Nephron progenitor cell (in vitro differentiated cells): ENCODE measurements at regions not wholly inside any gene's neighbourhood (a gene's known extent, or its start where the extent isn't known, plus 50 kb on each side); places are given as distances from the start of the nearest gene placed in this dataset.

Experiments
- DNase-seq: peaks from one replicate; pipeline ENCODE4 v3.0.0; 2021
- H3K27ac Mint-ChIP-seq: 2 replicates; pipeline ENCODE4 v1.8.0; 2021; ENCODE audit warnings: mild to moderate bottlenecking, moderate library complexity, mixed read lengths
- H3K27me3 Mint-ChIP-seq: 2 replicates; pipeline ENCODE4 v1.8.0; 2021; ENCODE audit warnings: mild to moderate bottlenecking, low read depth, mixed read lengths; ENCODE audit not compliant: poor library complexity
- H3K36me3 Mint-ChIP-seq: 2 replicates; pipeline ENCODE4 v1.8.0; 2021; ENCODE audit warnings: low read depth, mixed read lengths
- H3K4me1 Mint-ChIP-seq: 2 replicates; pipeline ENCODE4 v1.8.0; 2021; ENCODE audit warnings: mixed read lengths
- H3K4me3 Mint-ChIP-seq: 2 replicates; pipeline ENCODE4 v1.8.0; 2021; ENCODE audit warnings: mild to moderate bottlenecking, moderate library complexity, mixed read lengths
- H3K9me3 Mint-ChIP-seq: 2 replicates; pipeline ENCODE4 v1.8.0; 2021; ENCODE audit warnings: mild to moderate bottlenecking, moderate library complexity, mixed read lengths
- CTCF ChIP-seq: fragments of 200-600 bp; sonication (generic); IDR thresholded peaks from 2 replicates; pipeline ENCODE4 v1.5.0; 2021; ENCODE audit warnings: antibody characterized with exemption

GRCh38 chr13:33636243-33636642 is 181.7 kb upstream of the RFC3 start:
- peak overlapping the region; percentile 96 for H3K27ac Mint-ChIP-seq

GRCh38 chr13:33636955-33637670 is 180.8 kb upstream of the RFC3 start:
- H3K4me3 Mint-ChIP-seq: no peak overlapping the region
- TF ChIP-seq CTCF: no peak
- H3K4me1 Mint-ChIP-seq: peaks cover 75% of the 10 kb centered on the region
- no peaks in the 10 kb centered on the region for H3K9me3 Mint-ChIP-seq
- H3K36me3 Mint-ChIP-seq: no peaks in the 10 kb centered on the region
- H3K27me3 Mint-ChIP-seq: peaks cover 3% of the 10 kb centered on the region
- DNase-seq: no peak
- peak overlapping the region; percentile 96 for H3K27ac Mint-ChIP-seq

More at GRCh38 chr13:33636243-33636642, 181.7 kb upstream of the RFC3 start:
- no peak for TF ChIP-seq CTCF
- Mint-ChIP-seq H3K36me3 (no peaks in the 10 kb centered on the region), H3K4me1 (peaks cover 66% of the 10 kb centered on the region), H3K27me3 (peaks cover 3% of the 10 kb centered on the region), H3K4me3 (no peak overlapping the region), H3K9me3 (no peaks in the 10 kb centered on the region)
- no peak for DNase-seq

GRCh38 chr13:33637978-33638743 is 179.8 kb upstream of the RFC3 start:
- Mint-ChIP-seq H3K27ac (no peak overlapping the region), H3K9me3 (no peaks in the 10 kb centered on the region), H3K27me3 (peaks cover 2% of the 10 kb centered on the region), H3K36me3 (no peaks in the 10 kb centered on the region), H3K4me3 (no peak overlapping the region), H3K4me1 (peaks cover 85% of the 10 kb centered on the region)
- TF ChIP-seq CTCF: no peak
- DNase-seq: no peak

GRCh38 chr13:33639158-33639557 is 178.8 kb upstream of the RFC3 start:
- Mint-ChIP-seq H3K9me3 (no peaks in the 10 kb centered on the region), H3K4me3 (peak overlapping the region; percentile 1), H3K27ac (no peak overlapping the region), H3K27me3 (peaks cover 2% of the 10 kb centered on the region), H3K4me1 (peaks cover 85% of the 10 kb centered on the region), H3K36me3 (no peaks in the 10 kb centered on the region)
- TF ChIP-seq CTCF: no peak
- no peak for DNase-seq

GRCh38 chr13:33639626-33640080 is 178.3 kb upstream of the RFC3 start:
- no peak overlapping the region for H3K27ac Mint-ChIP-seq
- peaks cover 85% of the 10 kb centered on the region for H3K4me1 Mint-ChIP-seq
- H3K27me3 Mint-ChIP-seq: peaks cover 2% of the 10 kb centered on the region

More at GRCh38 chr13:33639626-33640080, 178.3 kb upstream of the RFC3 start:
- Mint-ChIP-seq H3K9me3 (no peaks in the 10 kb centered on the region), H3K4me3 (no peak overlapping the region), H3K36me3 (no peaks in the 10 kb centered on the region)
- no peak for DNase-seq
- no peak for TF ChIP-seq CTCF
